Osteocyte (in vitro differentiated cells): ENCODE measurements at regions not wholly inside any gene's neighbourhood (a gene's known extent, or its start where the extent isn't known, plus 50 kb on each side); places are given as distances from the start of the nearest gene placed in this dataset.

Experiments
- DNase-seq: peaks from one replicate; pipeline ENCODE4 v3.0.0; 2021; ENCODE audit warnings: mixed read lengths; ENCODE audit not compliant: unreplicated experiment; ENCODE audit errors: extremely low spot score
- H3K27ac Mint-ChIP-seq: one replicate; pipeline ENCODE4 v1.8.0; 2021; ENCODE audit warnings: mild to moderate bottlenecking, mixed read lengths; ENCODE audit not compliant: unreplicated experiment
- H3K27me3 Mint-ChIP-seq: one replicate; pipeline ENCODE4 v1.8.0; 2021; ENCODE audit warnings: mixed read lengths; ENCODE audit not compliant: unreplicated experiment
- H3K36me3 Mint-ChIP-seq: one replicate; pipeline ENCODE4 v1.8.0; 2021; ENCODE audit warnings: mixed read lengths; ENCODE audit not compliant: unreplicated experiment
- H3K4me1 Mint-ChIP-seq: one replicate; pipeline ENCODE4 v1.8.0; 2021; ENCODE audit warnings: mixed read lengths; ENCODE audit not compliant: unreplicated experiment
- H3K4me3 Mint-ChIP-seq: one replicate; pipeline ENCODE4 v1.8.0; 2021; ENCODE audit warnings: mild to moderate bottlenecking, moderate library complexity, mixed read lengths; ENCODE audit not compliant: unreplicated experiment
- H3K9me3 Mint-ChIP-seq: one replicate; pipeline ENCODE4 v1.8.0; 2021; ENCODE audit warnings: mixed read lengths; ENCODE audit not compliant: unreplicated experiment
- CTCF ChIP-seq: fragments of 200-600 bp; sonication (generic); IDR thresholded peaks from 2 replicates; pipeline ENCODE4 v1.5.0; 2021; ENCODE audit warnings: antibody characterized with exemption, mild to moderate bottlenecking, moderate library complexity

- peak overlapping the region; percentile 75 for H3K27ac Mint-ChIP-seq
- peaks cover 59% of the 10 kb centered on the region for H3K4me1 Mint-ChIP-seq
- H3K27me3 Mint-ChIP-seq: no peaks in the 10 kb centered on the region
- H3K4me3 Mint-ChIP-seq: no peak overlapping the region
- TF ChIP-seq CTCF: no peak
- H3K9me3 Mint-ChIP-seq: peaks cover 2% of the 10 kb centered on the region
- no peaks in the 10 kb centered on the region for H3K36me3 Mint-ChIP-seq
- no peak for DNase-seq
These were observed 201.9 kb upstream of the NT5C1B start for GRCh38 chr2:18791172-18791797.

DNA sequence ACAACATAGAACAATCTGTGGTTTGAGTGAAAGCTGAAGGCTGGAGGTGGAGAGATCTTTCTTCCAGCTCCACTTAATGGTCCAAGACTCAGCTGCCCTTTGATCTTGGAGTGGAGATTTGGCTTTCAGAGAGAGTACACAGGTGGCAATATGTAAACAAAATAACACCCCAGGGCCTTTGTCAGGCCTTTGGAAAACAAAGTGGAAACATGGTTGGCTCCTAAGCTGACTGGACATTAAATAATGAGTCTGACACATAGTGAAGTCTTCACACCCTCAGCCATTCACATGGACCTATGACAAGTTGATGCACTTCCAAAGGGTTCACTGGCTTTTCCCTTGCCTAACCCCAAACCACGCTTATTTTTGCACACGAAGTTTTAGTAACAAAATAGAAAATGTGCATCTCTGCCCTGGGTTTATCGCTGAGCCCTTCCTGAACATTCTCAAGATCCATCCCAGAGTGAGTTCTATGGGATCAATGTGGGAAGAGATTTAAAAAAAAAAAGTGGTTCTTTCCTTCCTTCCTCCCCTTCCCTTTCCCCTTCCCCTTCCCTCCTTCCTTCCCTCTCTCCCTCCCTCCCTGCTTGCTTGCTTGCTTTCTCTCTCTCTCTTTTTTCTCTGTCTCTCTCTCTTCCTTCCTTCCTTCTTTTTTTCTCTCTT is 201.3 kb upstream of the NT5C1B start:
- Mint-ChIP-seq H3K9me3 (peaks cover 7% of the 10 kb centered on the region), H3K27ac (peak overlapping the region; percentile 33), H3K36me3 (peaks cover 1% of the 10 kb centered on the region), H3K4me3 (no peak overlapping the region), H3K27me3 (no peaks in the 10 kb centered on the region), H3K4me1 (peaks cover 54% of the 10 kb centered on the region)
- TF ChIP-seq CTCF: no peak
- no peak for DNase-seq

GRCh38 chr2:18788592-18788991 is 199.2 kb upstream of the NT5C1B start:
- H3K36me3 Mint-ChIP-seq: peaks cover 10% of the 10 kb centered on the region
- H3K4me3 Mint-ChIP-seq: no peak overlapping the region
- peaks cover 53% of the 10 kb centered on the region for H3K4me1 Mint-ChIP-seq
- H3K27me3 Mint-ChIP-seq: no peaks in the 10 kb centered on the region
- H3K9me3 Mint-ChIP-seq: peaks cover 21% of the 10 kb centered on the region
- H3K27ac Mint-ChIP-seq: peak overlapping the region; percentile 82
- DNase-seq: peak; percentile 88
- no peak for TF ChIP-seq CTCF

DNA sequence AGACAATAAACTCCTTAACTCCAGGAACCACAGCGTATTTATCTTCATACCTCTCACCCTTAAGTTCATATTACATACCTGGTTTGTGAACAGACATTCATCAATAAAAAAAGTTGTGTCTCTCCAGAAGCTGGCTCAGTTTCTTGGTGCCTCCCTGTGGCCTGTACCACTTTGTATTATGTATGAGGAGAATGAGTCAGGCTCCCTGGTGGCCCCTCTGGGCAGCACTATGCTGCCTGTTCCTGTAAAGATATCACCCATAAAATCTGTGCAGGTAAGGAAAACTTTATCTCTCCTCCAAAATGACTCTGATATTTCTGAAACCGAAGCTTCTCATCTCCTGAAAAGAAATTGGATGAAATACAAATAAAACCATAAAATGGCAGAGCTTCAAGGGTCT is 198.4 kb upstream of the NT5C1B start:
- Mint-ChIP-seq H3K4me3 (no peak overlapping the region), H3K36me3 (peaks cover 10% of the 10 kb centered on the region), H3K27me3 (no peaks in the 10 kb centered on the region), H3K27ac (peak overlapping the region; percentile 82), H3K4me1 (peaks cover 49% of the 10 kb centered on the region), H3K9me3 (peaks cover 23% of the 10 kb centered on the region)
- no peak for DNase-seq
- no peak for TF ChIP-seq CTCF

DNA sequence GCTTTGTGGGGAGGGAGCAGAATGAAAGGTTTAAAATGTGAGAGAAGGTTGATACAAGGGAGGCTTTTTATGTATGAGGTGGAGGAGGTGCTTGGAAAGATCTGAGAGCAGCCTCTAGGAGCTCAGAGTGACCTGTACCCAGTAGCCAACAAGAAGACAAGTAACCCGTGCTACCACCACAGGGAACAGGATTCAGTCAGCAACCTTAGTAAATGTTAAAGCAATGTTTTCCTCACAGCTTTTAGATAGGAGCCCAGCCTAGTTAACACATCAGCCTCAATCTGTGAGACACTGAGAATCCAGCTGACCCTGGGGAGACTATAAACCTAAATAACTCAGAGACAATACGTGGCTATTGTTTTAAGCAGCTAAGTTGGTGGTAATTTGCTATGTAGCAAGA is 194.9 kb upstream of the NT5C1B start:
- no peaks in the 10 kb centered on the region for H3K27me3 Mint-ChIP-seq
- no peak for TF ChIP-seq CTCF
- peaks cover 10% of the 10 kb centered on the region for H3K36me3 Mint-ChIP-seq
- H3K4me3 Mint-ChIP-seq: no peak overlapping the region
- H3K27ac Mint-ChIP-seq: no peak overlapping the region
- peaks cover 43% of the 10 kb centered on the region for H3K4me1 Mint-ChIP-seq
- no peak for DNase-seq
- H3K9me3 Mint-ChIP-seq: peaks cover 23% of the 10 kb centered on the region
